ENCODE measurements at regions not wholly inside any gene's neighbourhood (a gene's known extent, or its start where the extent isn't known, plus 50 kb on each side); places are given as distances from the start of the nearest gene placed in this dataset.

- Histone ChIP-seq H3K27me3 (peaks cover 19% of the 10 kb centered on the region), H3K27ac (no peak overlapping the region), H3K4me1 (no peaks in the 10 kb centered on the region), H3K9me3 (no peaks in the 10 kb centered on the region), H3K36me3 (no peaks in the 10 kb centered on the region), H3K4me3 (no peak overlapping the region)
- intact Hi-C loops (cut with DNase I) = no loop called here
- ATAC-seq (no peak), DNase-seq (no peak)
- no peak for TF ChIP-seq CTCF (IDR thresholded peaks at IDR 0.05)
Measured at GRCh38 chr17:36696805-36697204, 95.4 kb downstream of the MRM1 start.

GRCh38 chr17:36697903-36698530 lies 96.6 kb downstream of the MRM1 start:
- intact Hi-C loops (cut with DNase I) = no loop called here
- no peak for DNase-seq
- TF ChIP-seq CTCF (IDR thresholded peaks at IDR 0.05) = no peak
- H3K27me3 ChIP-seq = peaks cover 26% of the 10 kb centered on the region
- no peak overlapping the region for H3K27ac ChIP-seq
- no peaks in the 10 kb centered on the region for H3K4me1 ChIP-seq
- no peak overlapping the region for H3K4me3 ChIP-seq
- no peaks in the 10 kb centered on the region for H3K9me3 ChIP-seq
- no peaks in the 10 kb centered on the region for H3K36me3 ChIP-seq
- no peak for ATAC-seq

GRCh38 chr17:36701429-36702099 lies 100.2 kb downstream of the MRM1 start:
- no peak for DNase-seq
- Histone ChIP-seq H3K4me1 (no peaks in the 10 kb centered on the region), H3K27ac (no peak overlapping the region), H3K9me3 (no peaks in the 10 kb centered on the region), H3K27me3 (peaks cover 55% of the 10 kb centered on the region), H3K4me3 (no peak overlapping the region), H3K36me3 (no peaks in the 10 kb centered on the region)
- TF ChIP-seq CTCF (IDR thresholded peaks at IDR 0.05) = no peak
- ATAC-seq = no peak
- intact Hi-C loops (cut with DNase I) = no loop called here

GRCh38 chr17:36702636-36703035 lies 101.3 kb downstream of the MRM1 start:
- Histone ChIP-seq H3K4me1 (no peaks in the 10 kb centered on the region), H3K27me3 (peaks cover 56% of the 10 kb centered on the region), H3K27ac (no peak overlapping the region), H3K36me3 (no peaks in the 10 kb centered on the region), H3K9me3 (no peaks in the 10 kb centered on the region), H3K4me3 (no peak overlapping the region)
- DNase-seq (no peak), ATAC-seq (no peak)
- no peak for TF ChIP-seq CTCF (IDR thresholded peaks at IDR 0.05)
- intact Hi-C loops (cut with DNase I) = no loop called here

GRCh38 chr17:36703860-36704266 lies 102.5 kb downstream of the MRM1 start:
- ATAC-seq (peak; percentile 69), DNase-seq (peak; percentile 75)
- H3K36me3 ChIP-seq = no peaks in the 10 kb centered on the region
- peaks cover 55% of the 10 kb centered on the region for H3K27me3 ChIP-seq
- H3K9me3 ChIP-seq = no peaks in the 10 kb centered on the region
- no peak overlapping the region for H3K4me3 ChIP-seq
- H3K4me1 ChIP-seq = no peaks in the 10 kb centered on the region
- intact Hi-C loops (cut with DNase I) = no loop called here
- no peak overlapping the region for H3K27ac ChIP-seq
- TF ChIP-seq CTCF (IDR thresholded peaks at IDR 0.05) = no peak
